Astrocyte (in vitro differentiated cells and primary cell): ENCODE measurements at regions not wholly inside any gene's neighbourhood (a gene's known extent, or its start where the extent isn't known, plus 50 kb on each side); places are given as distances from the start of the nearest gene placed in this dataset.

Source experiments
- DNase-seq: peaks from one replicate; pipeline ENCODE4 v3.0.0-alpha.2; 2010; ENCODE audit warnings: low read depth
- FAIRE-seq: peaks from 2 replicates; lab custom pipeline; 2011; peaks lifted over from hg19 to GRCh38; lab: Jason Lieb, UNC
- H2AFZ ChIP-seq: 2 replicates; pipeline ENCODE4 v1.6.0; 2012; ENCODE audit warnings: low read depth, low read length, inconsistent platforms
- H3K27ac ChIP-seq: 2 replicates; pipeline ENCODE4 v1.5.1; 2011; ENCODE audit warnings: low read depth, low read length, inconsistent platforms
- H3K27me3 ChIP-seq: 2 replicates; pipeline ENCODE4 v1.6.0; 2011; ENCODE audit warnings: low read length, inconsistent platforms; ENCODE audit not compliant: insufficient read depth
- H3K36me3 ChIP-seq: 2 replicates; pipeline ENCODE4 v1.5.1; 2011; ENCODE audit warnings: low read length, inconsistent platforms; ENCODE audit not compliant: insufficient read depth
- H3K4me1 ChIP-seq: 2 replicates; pipeline ENCODE4 v1.5.1; 2011; ENCODE audit warnings: low read length, inconsistent platforms; ENCODE audit not compliant: insufficient read depth
- H3K4me2 ChIP-seq: 2 replicates; pipeline ENCODE4 v1.6.0; 2012; ENCODE audit warnings: low read length, inconsistent platforms
- H3K4me3 ChIP-seq: 2 replicates; pipeline ENCODE4 v1.5.1; 2011; ENCODE audit warnings: low read depth, mild to moderate bottlenecking, low read length, inconsistent platforms; ENCODE audit not compliant: insufficient read depth
- H3K79me2 ChIP-seq: 2 replicates; pipeline ENCODE4 v1.6.0; 2012; ENCODE audit warnings: mild to moderate bottlenecking, low read length, inconsistent platforms; ENCODE audit not compliant: insufficient read depth
- H3K9ac ChIP-seq: 2 replicates; pipeline ENCODE4 v1.6.0; 2012; ENCODE audit warnings: mild to moderate bottlenecking, low read length, inconsistent platforms
- H3K9me3 ChIP-seq: 2 replicates; pipeline ENCODE4 v1.5.1; 2012; ENCODE audit warnings: low read depth, mild to moderate bottlenecking, low read length, inconsistent platforms; ENCODE audit not compliant: insufficient read depth
- H4K20me1 ChIP-seq: 2 replicates; pipeline ENCODE4 v1.6.0; 2012; ENCODE audit warnings: low read length, inconsistent platforms; ENCODE audit not compliant: insufficient read depth
- H3K27ac Mint-ChIP-seq: one replicate; pipeline ENCODE4 v1.8.0; 2021; ENCODE audit warnings: mild to moderate bottlenecking, mixed read lengths; ENCODE audit not compliant: unreplicated experiment
- H3K27me3 Mint-ChIP-seq: one replicate; pipeline ENCODE4 v1.8.0; 2021; ENCODE audit warnings: low read depth, mixed read lengths; ENCODE audit not compliant: unreplicated experiment
- H3K36me3 Mint-ChIP-seq: one replicate; pipeline ENCODE4 v1.8.0; 2021; ENCODE audit warnings: low read depth, mixed read lengths; ENCODE audit not compliant: unreplicated experiment
- H3K4me1 Mint-ChIP-seq: one replicate; pipeline ENCODE4 v1.8.0; 2021; ENCODE audit warnings: low read depth, mixed read lengths; ENCODE audit not compliant: unreplicated experiment
- H3K4me3 Mint-ChIP-seq: one replicate; pipeline ENCODE4 v1.8.0; 2021; ENCODE audit warnings: mild to moderate bottlenecking, moderate library complexity, mixed read lengths; ENCODE audit not compliant: unreplicated experiment
- H3K9me3 Mint-ChIP-seq: one replicate; pipeline ENCODE4 v1.8.0; 2021; ENCODE audit warnings: mild to moderate bottlenecking, mixed read lengths; ENCODE audit not compliant: unreplicated experiment
- EZH2 ChIP-seq: IDR thresholded peaks from 2 replicates; pipeline ENCODE4 v1.6.1; 2012; ENCODE audit warnings: mild to moderate bottlenecking, low read length, inconsistent platforms; ENCODE audit not compliant: insufficient read depth
- TF ChIP-seq, protein P1 (sequence below): IDR thresholded peaks from 2 replicates; pipeline ENCODE4 v1.5.1; 2011; ENCODE audit warnings: low read depth, mild to moderate bottlenecking, inconsistent platforms, low read length, moderate library complexity; ENCODE audit not compliant: insufficient read depth

DNA sequence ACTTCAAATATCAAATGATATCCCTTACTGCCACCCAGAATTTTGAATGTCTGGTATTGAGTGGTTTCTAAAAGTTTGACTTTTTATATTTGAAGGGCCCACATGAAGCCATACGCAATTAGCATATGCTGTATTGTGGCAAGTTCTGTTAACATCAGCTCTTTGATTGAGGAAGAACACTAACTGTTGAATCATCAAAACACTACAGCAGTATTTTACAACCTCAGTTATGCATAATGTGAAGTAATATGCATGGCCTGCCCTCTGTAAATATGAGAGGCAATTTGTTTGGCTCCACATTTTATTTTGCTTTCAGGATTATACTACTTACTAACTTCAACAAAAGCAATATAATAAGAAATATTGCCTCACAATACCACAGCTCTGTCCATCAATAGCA lies 62.2 kb upstream of the DMD start:
- Mint-ChIP-seq H3K4me3 (no peak overlapping the region), H3K27me3 (no peaks in the 10 kb centered on the region), H3K9me3 (no peaks in the 10 kb centered on the region), H3K4me1 (no peaks in the 10 kb centered on the region), H3K36me3 (no peaks in the 10 kb centered on the region), H3K27ac (no peak overlapping the region)
- no peak overlapping the region for H3K4me2 ChIP-seq
- H3K9me3 ChIP-seq = no peaks in the 10 kb centered on the region
- H3K4me3 ChIP-seq = no peak overlapping the region
- no peak for TF ChIP-seq EZH2
- TF ChIP-seq, protein P1, sequence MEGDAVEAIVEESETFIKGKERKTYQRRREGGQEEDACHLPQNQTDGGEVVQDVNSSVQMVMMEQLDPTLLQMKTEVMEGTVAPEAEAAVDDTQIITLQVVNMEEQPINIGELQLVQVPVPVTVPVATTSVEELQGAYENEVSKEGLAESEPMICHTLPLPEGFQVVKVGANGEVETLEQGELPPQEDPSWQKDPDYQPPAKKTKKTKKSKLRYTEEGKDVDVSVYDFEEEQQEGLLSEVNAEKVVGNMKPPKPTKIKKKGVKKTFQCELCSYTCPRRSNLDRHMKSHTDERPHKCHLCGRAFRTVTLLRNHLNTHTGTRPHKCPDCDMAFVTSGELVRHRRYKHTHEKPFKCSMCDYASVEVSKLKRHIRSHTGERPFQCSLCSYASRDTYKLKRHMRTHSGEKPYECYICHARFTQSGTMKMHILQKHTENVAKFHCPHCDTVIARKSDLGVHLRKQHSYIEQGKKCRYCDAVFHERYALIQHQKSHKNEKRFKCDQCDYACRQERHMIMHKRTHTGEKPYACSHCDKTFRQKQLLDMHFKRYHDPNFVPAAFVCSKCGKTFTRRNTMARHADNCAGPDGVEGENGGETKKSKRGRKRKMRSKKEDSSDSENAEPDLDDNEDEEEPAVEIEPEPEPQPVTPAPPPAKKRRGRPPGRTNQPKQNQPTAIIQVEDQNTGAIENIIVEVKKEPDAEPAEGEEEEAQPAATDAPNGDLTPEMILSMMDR = no peak
- no peaks in the 10 kb centered on the region for H3K79me2 ChIP-seq
- no peaks in the 10 kb centered on the region for H3K4me1 ChIP-seq
- H2AFZ ChIP-seq = no peak overlapping the region
- no peak for DNase-seq
- H4K20me1 ChIP-seq = no peaks in the 10 kb centered on the region
- no peaks in the 10 kb centered on the region for H3K36me3 ChIP-seq
- peak; percentile 59 for FAIRE-seq
- no peak overlapping the region for H3K9ac ChIP-seq
- no peaks in the 10 kb centered on the region for H3K27me3 ChIP-seq
- H3K27ac ChIP-seq = no peak overlapping the region

DNA sequence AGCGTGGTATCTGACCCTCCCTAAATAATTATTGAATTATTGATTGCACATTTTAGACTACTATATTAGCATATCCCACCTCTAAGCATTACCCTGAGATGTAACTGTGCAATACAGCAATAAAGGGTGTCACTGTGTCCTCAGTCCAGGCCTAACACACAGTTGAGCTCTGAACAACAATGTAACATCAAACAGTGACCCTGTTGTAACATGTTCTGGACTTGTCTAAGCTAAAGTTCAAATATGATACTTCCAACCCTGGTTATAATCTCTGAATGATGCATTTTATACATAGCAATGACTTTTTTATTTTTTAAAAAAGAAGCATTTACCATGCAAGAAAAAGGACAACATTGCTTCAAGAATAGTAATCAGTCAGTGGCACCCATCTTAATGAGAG lies 61.6 kb upstream of the DMD start:
- no peaks in the 10 kb centered on the region for H3K79me2 ChIP-seq
- no peak overlapping the region for H3K9ac ChIP-seq
- Mint-ChIP-seq H3K9me3 (no peaks in the 10 kb centered on the region), H3K4me1 (no peaks in the 10 kb centered on the region), H3K27me3 (no peaks in the 10 kb centered on the region), H3K4me3 (no peak overlapping the region), H3K27ac (no peak overlapping the region), H3K36me3 (no peaks in the 10 kb centered on the region)
- H3K4me2 ChIP-seq = no peak overlapping the region
- no peaks in the 10 kb centered on the region for H3K36me3 ChIP-seq
- H3K27me3 ChIP-seq = no peaks in the 10 kb centered on the region
- H2AFZ ChIP-seq = no peak overlapping the region
- H3K27ac ChIP-seq = no peak overlapping the region
- TF ChIP-seq, protein P1 = no peak
- TF ChIP-seq EZH2 = no peak
- no peaks in the 10 kb centered on the region for H3K9me3 ChIP-seq
- DNase-seq = no peak
- no peak for FAIRE-seq
- H3K4me1 ChIP-seq = no peaks in the 10 kb centered on the region
- H3K4me3 ChIP-seq = no peak overlapping the region
- no peaks in the 10 kb centered on the region for H4K20me1 ChIP-seq
